T-helper 1 cell treated with Interleukin-12 subunit alpha and Interleukin-12 subunit beta and Interleukin-4 antibody, amounts not matched to agents 30 ng/mL and 1 ng/mL, for 36 hours (primary cell): ENCODE measurements at regions not wholly inside any gene's neighbourhood (a gene's known extent, or its start where the extent isn't known, plus 50 kb on each side); places are given as distances from the start of the nearest gene placed in this dataset.

ENCODE experiments used
- intact Hi-C: fragments of 100-400 bp; cut with micrococcal nuclease; formaldehyde crosslinking; loops from one replicate; pipeline ENCODE4 v1.15.1; 2024

DNA sequence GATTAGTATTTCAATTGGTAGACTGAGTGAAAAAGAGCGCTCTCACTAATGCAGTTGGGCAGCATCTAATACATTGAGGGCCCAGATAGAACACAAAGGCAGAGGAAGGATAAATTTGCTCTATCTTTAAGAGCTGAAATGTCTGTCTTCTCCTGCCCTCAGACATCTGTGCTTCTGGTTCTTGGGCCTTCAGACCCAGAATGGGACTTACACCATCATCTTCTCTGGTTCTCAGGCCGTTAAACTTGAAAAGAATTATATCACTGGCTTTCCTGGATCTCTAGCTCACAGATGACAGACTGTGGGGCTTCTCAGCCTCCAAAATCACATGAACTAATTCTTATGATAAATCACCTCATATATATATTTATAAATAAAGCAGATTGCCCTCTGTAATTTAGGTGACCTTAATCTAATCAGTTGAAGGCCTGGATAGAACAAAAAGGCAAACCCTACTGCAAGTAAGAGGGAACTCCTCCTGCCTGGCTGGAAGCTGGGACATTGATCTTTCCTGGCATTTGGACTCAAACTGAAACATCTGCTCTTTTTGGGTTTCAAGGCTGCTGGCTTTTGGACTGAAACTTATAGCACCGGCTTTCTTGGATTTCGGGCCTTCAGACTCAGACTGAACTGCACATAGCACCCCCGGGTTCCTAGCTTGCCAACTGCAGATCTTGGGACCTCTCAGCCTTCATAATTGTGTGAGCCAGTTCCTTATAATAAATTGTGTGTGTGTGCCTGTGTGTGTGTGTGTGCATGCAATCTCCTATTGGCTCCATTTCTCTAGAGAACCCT lies 390.4 kb upstream of the PLXNA2 start:
- intact Hi-C loops, result no loop called here

- intact Hi-C loops, result no loop called here
Observed at GRCh38 chr1:208637181-208637580, 393.0 kb upstream of the PLXNA2 start.

- intact Hi-C loops, result no loop called here
Observed at GRCh38 chr1:208639382-208639781, 395.2 kb upstream of the PLXNA2 start.

DNA sequence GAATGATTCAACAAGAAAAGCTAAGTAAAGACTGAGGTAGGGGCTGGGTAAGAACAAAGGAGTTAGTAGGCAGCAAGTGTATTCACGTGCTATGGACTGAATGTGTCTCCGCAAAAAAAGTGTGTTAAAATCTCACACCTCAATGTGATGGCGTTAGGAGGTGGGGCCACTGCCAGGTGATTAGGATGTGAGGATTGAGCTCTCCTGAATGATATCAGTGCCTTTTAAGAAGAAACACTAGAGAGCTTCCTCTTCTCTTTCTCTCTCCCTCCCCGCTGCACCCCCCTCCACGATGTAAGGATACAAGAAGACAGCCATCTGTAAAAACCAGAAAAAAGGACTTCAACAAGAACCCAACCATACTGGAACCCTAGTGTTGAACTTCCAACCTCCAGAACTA lies 396.1 kb upstream of the PLXNA2 start:
- intact Hi-C loops, result no loop called here

DNA sequence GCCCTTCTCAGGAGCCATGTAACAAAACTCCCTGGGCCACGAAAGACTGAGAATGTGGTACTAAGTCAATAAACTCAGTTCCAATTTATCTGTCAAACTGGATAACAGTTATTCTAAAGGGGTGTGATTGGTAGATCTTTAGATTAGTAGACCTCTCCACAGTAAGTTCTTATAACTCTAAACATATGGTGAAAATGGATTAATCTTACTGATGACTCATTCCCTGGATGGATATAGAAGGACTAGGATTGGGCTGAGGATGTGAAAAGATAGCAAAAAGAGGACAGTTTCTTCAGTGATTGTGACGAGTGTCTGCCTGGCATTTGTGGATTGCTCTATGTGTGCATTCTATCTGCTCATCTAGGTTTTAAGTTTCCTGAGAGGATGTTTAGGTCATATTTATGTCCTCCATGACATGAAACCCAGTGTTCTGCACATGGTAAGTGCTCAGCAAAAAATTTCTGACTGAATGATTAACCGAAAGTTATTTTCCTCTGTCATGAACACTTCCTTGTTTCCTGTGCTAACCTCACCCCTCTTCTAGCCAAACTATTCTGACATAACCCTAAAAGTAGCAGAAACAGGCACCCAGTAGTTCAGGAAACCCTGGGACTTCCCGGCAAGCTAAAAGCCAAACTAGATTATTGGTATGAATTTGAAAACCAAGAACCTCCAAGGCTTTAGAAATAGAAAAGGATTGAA lies 397.5 kb upstream of the PLXNA2 start:
- intact Hi-C loops, result no loop called here

- intact Hi-C loops, result no loop called here
Observed at GRCh38 chr1:208643005-208643597, 398.9 kb upstream of the PLXNA2 start.

DNA sequence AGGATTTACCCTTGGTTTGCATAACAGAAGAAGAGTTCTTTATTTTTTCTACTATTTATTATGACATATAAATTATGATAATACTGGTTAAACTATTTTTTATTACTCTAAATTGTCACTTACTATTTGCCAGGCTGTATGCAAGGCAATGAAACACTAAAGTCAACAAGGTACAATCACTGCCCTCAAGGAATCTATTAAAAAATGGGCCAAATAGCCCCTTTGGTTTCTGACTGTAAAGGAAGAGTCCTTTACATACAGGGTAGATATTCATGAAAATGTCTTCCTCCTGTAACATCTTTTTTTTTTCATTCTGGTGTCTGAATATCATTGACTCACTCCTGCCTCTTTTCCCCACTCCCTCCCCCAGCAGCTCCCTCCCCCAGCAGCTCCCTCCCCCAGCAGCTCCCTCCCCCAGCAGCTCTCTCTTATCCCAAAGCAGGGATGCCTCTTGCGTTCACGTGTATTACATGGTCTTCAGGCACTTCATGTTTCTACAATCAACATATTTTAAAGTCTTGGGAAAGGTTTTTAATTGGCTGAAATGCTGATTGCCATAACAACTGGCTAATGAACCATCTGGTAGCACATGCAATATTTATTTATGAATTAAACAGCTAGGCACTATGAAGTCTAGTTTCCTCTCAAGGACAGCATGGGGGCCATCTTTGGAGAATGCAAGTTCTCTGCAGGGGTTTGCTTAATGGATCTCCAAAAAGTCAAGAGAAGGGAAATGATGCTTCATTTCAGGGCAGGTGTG lies 400.4 kb upstream of the PLXNA2 start:
- intact Hi-C loops, result no loop called here

DNA sequence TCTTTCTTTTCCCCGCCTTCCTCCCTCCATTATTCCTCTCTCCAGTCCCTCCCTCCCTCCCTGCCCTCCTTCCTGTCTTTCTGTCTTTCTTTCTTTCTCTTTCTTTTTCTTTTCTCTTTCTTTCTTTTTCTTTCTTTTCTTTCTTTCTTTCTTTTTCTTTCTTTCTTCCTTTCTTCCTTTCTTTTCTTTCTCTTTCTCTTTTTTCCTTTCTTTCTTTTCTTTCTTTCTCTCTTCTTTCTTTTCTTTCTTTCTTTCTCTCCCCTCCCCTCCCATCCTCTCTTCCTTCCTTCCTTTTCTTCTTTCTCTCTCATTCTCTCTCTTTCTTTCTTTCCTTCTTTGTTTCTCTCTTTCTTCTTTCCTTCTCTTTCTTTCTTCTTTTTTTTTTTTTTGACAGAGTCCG lies 402.2 kb upstream of the PLXNA2 start:
- intact Hi-C loops, result no loop called here

DNA sequence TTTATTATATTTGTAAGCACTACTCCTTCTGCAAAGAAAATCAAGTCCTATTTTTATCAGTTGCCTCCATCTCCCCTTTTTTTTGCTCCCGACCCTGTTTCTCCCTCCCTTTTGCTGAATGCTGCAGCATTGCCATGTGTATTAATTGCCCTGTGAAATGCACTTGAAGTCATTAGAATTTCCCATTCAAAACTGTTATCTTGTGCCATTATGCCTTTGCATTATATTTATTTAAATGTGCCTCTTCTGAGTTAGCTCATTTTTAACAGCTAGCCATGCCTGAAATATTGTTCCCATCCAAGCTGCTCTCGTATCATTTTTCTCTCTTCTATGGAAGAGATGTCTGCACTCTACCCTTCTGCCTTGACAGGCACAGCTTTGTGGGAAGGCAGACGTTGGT lies 404.0 kb upstream of the PLXNA2 start:
- intact Hi-C loops, result no loop called here

- intact Hi-C loops, result loop anchor here (1.0 kb wide), 2 partner anchors 596 to 914 kb away; no protein-coding TSS in a partner anchor
Observed at GRCh38 chr1:208652296-208653160, 408.3 kb upstream of the PLXNA2 start.

- intact Hi-C loops, result no loop called here
Observed at GRCh38 chr1:208653426-208653825, 409.2 kb upstream of the PLXNA2 start.

DNA sequence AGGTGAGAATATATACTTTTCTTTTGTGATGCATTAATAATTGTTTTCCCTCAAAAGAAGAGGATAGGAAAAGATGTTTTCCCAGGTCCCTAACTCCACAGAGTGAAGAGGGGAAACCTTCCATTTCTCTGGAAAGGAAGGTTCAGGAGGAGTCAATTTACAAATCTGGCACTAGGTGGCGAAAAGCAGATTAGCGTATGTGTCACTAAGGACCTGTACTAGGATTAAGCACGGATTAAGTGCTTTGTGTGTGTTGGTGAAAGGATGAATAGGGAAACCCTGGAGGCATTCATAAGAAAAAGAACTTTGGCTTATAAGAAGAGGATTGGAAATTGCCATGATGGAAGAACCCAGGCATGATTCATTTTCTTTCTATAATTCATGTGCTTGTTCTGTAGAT lies 410.1 kb upstream of the PLXNA2 start:
- intact Hi-C loops, result no loop called here

GRCh38 chr1:208665936-208666335 lies 421.8 kb upstream of the PLXNA2 start:
- intact Hi-C loops, result no loop called here

DNA sequence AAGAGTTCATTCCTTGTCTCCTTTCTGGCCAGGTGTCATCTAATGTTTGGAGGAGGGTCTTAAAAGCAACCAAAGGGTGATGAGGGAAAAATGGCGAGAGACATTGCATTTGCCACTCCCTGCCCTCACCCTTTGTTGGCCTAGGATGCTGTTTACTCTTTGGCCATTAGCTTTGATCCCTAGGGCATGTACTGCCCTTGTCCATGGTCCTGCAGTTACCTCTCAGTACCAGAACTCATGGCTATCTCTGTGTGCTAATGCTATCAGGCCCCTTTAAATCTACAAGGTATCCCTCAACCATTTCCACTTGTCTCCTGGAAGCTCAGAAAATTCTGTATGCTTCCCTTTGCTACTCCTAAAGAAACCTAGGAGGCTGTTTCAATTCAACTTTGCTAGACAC lies 424.8 kb upstream of the PLXNA2 start:
- intact Hi-C loops, result no loop called here

- intact Hi-C loops, result no loop called here
Observed at GRCh38 chr1:208670778-208671177, 426.6 kb upstream of the PLXNA2 start.

DNA sequence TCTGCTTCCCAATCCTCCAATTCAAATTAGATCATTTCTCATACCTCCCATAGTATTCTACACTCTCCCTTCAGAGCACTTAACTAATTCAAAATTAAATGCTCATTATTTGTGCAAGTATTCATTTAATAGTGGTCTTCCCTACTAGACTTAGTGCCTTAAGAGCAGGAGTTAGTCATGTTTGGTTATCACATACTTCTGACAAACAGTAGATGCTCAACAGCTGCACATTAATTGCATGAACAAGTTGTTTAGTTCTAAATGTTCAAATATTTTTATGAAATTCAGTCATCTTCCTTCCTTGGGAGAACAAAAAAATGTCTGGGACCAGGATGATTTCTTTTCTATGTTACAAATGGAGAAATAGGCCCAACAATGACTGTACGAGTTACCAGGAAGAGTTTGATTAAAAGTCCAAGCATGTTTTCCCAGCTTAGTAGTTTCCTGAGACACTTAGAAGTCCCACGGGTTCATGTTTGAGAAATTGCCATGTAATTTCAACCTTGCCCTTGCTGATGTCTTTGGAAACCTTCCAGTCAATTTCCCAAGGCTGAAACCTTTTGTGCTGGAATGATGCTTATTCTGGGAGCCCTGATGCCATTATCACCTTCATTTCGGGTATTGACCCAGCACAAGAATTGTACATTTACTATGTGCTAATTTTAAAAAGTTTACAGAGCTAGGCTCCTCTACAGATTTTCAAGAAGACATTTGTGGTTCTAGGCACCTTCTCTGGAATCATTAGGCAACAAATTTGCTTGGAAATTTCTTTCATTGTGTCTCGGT lies 437.9 kb upstream of the PLXNA2 start:
- intact Hi-C loops, result no loop called here

- intact Hi-C loops, result no loop called here
Observed at GRCh38 chr1:208682664-208683013, 438.5 kb upstream of the PLXNA2 start.

GRCh38 chr1:208683141-208683540 lies 439.0 kb upstream of the PLXNA2 start:
- intact Hi-C loops, result no loop called here

GRCh38 chr1:208684192-208684591 lies 440.0 kb upstream of the PLXNA2 start:
- intact Hi-C loops, result no loop called here

- intact Hi-C loops, result no loop called here
Observed at GRCh38 chr1:208686592-208686991, 442.4 kb upstream of the PLXNA2 start.
